Stimulated activated CD4-positive, alpha-beta T cell treated with anti-CD3 and anti-CD28 coated beads, Interleukin-12 subunit alpha, Interleukin-12 subunit beta, amount 100 ng/mL, for 48 hours (primary cell): ENCODE measurements at regions not wholly inside any gene's neighbourhood (a gene's known extent, or its start where the extent isn't known, plus 50 kb on each side); places are given as distances from the start of the nearest gene placed in this dataset.

Experiments used
- DNase-seq, 3 donors: peaks; one replicate each; pipeline ENCODE4 v3.0.0-alpha.2; 2020; ENCODE audit warnings: low read depth in 2 of 3, low spot score in 1 of 3

GRCh38 chr9:118459913-118460312 is 755.7 kb downstream of the TLR4 start:
- no peak for DNase-seq

- DNase-seq = no peak
These were observed 759.2 kb downstream of the TLR4 start for GRCh38 chr9:118463419-118463818.

GRCh38 chr9:118473521-118473920 is 769.3 kb downstream of the TLR4 start:
- DNase-seq = no peak

GRCh38 chr9:118478752-118479151 is 774.5 kb downstream of the TLR4 start:
- no peak for DNase-seq

- DNase-seq = no peak
These were observed 778.1 kb downstream of the TLR4 start for GRCh38 chr9:118482306-118482705.

- no peak for DNase-seq
These were observed 779.5 kb downstream of the TLR4 start for GRCh38 chr9:118483677-118484076.

GRCh38 chr9:118503236-118503635 is 799.0 kb downstream of the TLR4 start:
- DNase-seq = no peak

- DNase-seq = no peak
These were observed 806.5 kb downstream of the TLR4 start for GRCh38 chr9:118510711-118511110.

GRCh38 chr9:118515947-118516346 is 811.7 kb downstream of the TLR4 start:
- no peak for DNase-seq

GRCh38 chr9:118521261-118521660 is 817.1 kb downstream of the TLR4 start:
- no peak for DNase-seq

- DNase-seq = peak in 1 of 3 donors; percentile 1
These were observed 818.2 kb downstream of the TLR4 start for GRCh38 chr9:118522093-118523028.

- no peak for DNase-seq
These were observed 823.1 kb downstream of the TLR4 start for GRCh38 chr9:118527261-118527660.

- no peak for DNase-seq
These were observed 825.0 kb downstream of the TLR4 start for GRCh38 chr9:118529210-118529609.

GRCh38 chr9:118529624-118530214 is 825.5 kb downstream of the TLR4 start:
- DNase-seq = no peak

GRCh38 chr9:118532592-118532991 is 828.4 kb downstream of the TLR4 start:
- no peak for DNase-seq

- DNase-seq = no peak
These were observed 828.9 kb downstream of the TLR4 start for GRCh38 chr9:118533101-118533500.

GRCh38 chr9:118533850-118534249 is 829.6 kb downstream of the TLR4 start:
- DNase-seq = no peak

- DNase-seq = no peak
These were observed 832.0 kb downstream of the TLR4 start for GRCh38 chr9:118536153-118536552.

- DNase-seq = no peak
These were observed 830.3 kb downstream of the BRINP1 start for GRCh38 chr9:118538959-118539358.

- DNase-seq = no peak
These were observed 815.8 kb downstream of the BRINP1 start for GRCh38 chr9:118553465-118553864.

- no peak for DNase-seq
These were observed 814.2 kb downstream of the BRINP1 start for GRCh38 chr9:118554987-118555386.

GRCh38 chr9:118558026-118558425 is 811.2 kb downstream of the BRINP1 start:
- no peak for DNase-seq

- DNase-seq = no peak
These were observed 810.3 kb downstream of the BRINP1 start for GRCh38 chr9:118558891-118559290.
